Vagina (tissue), 2 donors: ENCODE measurements at regions not wholly inside any gene's neighbourhood (a gene's known extent, or its start where the extent isn't known, plus 50 kb on each side); places are given as distances from the start of the nearest gene placed in this dataset.

Experiments
- CTCF ChIP-seq, 3 experiments: fragments of 450-650 bp in 2 of 3; fragments of 200-600 bp in 1 of 3; sonication (generic) in 1 of 3; IDR thresholded peaks; one replicate each; pipeline ENCODE4 v1.5.1; 2017 to 2019; ENCODE audit warnings: antibody characterized with exemption in 3 of 3, mild to moderate bottlenecking in 2 of 3, moderate library complexity in 2 of 3
- POLR2A ChIP-seq, 2 donors: fragments of 450-650 bp; IDR thresholded peaks; one replicate each; pipeline ENCODE4 v1.6.1; 2017; ENCODE audit warnings: antibody characterized with exemption in 2 of 2, mild to moderate bottlenecking in 2 of 2, moderate library complexity in 2 of 2
- POLR2AphosphoS5 ChIP-seq, 2 donors: sonication (generic); formaldehyde crosslinking; IDR thresholded peaks; one replicate each; pipeline ENCODE4 v1.9.0; 2017; ENCODE audit warnings: antibody characterized with exemption in 2 of 2, mild to moderate bottlenecking in 2 of 2, low read depth in 1 of 2; ENCODE audit not compliant: insufficient read depth in 1 of 2

GRCh38 chr6:15779726-15780125, 116.9 kb upstream of the DTNBP1 start:
- TF ChIP-seq CTCF (IDR thresholded peaks at IDR 0.05) (no peak), POLR2AphosphoS5 (IDR thresholded peaks at IDR 0.05; ENCODE audit: insufficient read depth in 1 of 2, low read depth in 1 of 2) (no peak), POLR2A (IDR thresholded peaks at IDR 0.05) (no peak)
